CD4-positive, alpha-beta T cell (primary cell): ENCODE measurements at regions not wholly inside any gene's neighbourhood (a gene's known extent, or its start where the extent isn't known, plus 50 kb on each side); places are given as distances from the start of the nearest gene placed in this dataset.

Experiments
- ATAC-seq: fragments of 200-7000 bp; cut with Tn5 transposase; one replicate; pipeline ENCODE4 v1.10.0; 2022; ENCODE audit warnings: mild to moderate bottlenecking; ENCODE audit not compliant: poor library complexity
- CTCF ChIA-PET: fragments of 350-600 bp; sonication (Branson Sonifier 250); formaldehyde crosslinking; loops from one replicate; lab custom pipeline; 2021; ENCODE audit warnings: antibody characterized with exemption, inconsistent platforms; lab: Charles Lee
- POLR2A ChIA-PET: fragments of 350-600 bp; sonication (Branson Sonifier 250); formaldehyde crosslinking; loops from one replicate; lab custom pipeline; 2021; ENCODE audit warnings: antibody characterized with exemption, inconsistent platforms; lab: Charles Lee
- DNase-seq, 14 experiments: peaks; one replicate each; pipeline ENCODE4 v3.0.0-alpha.2; 2013 to 2020; ENCODE audit warnings: mixed read lengths in 2 of 14
- H3K27ac ChIP-seq, 2 donors: one replicate each; pipeline versions ENCODE4 v1.5.1 to v1.7.0; 2013; ENCODE audit warnings: low read length in 2 of 2, low read depth in 1 of 2, mild to moderate bottlenecking in 1 of 2
- H3K27me3 ChIP-seq, 2 experiments: 1 replicate in 1 of 2; 2 replicates in 1 of 2; pipeline versions ENCODE4 v1.6.1 to v1.7.0; 2013; ENCODE audit warnings: low read length in 2 of 2, control low read depth in 1 of 2, mild to moderate bottlenecking in 1 of 2, moderate library complexity in 1 of 2; ENCODE audit not compliant: insufficient read depth in 2 of 2, control insufficient read depth in 1 of 2
- H3K36me3 ChIP-seq: one replicate; pipeline ENCODE4 v1.6.1; 2013; ENCODE audit warnings: low read length, control low read depth; ENCODE audit not compliant: insufficient read depth
- H3K4me1 ChIP-seq: one replicate; pipeline ENCODE4 v1.6.1; 2013; ENCODE audit warnings: low read length, control low read depth; ENCODE audit not compliant: insufficient read depth
- H3K4me3 ChIP-seq: one replicate; pipeline ENCODE4 v1.5.1; 2013; ENCODE audit warnings: mild to moderate bottlenecking, low read length, moderate library complexity
- H3K9me3 ChIP-seq, 2 experiments: 1 replicate in 1 of 2; 2 replicates in 1 of 2; pipeline versions ENCODE4 v1.6.1 to v1.7.0; 2013; ENCODE audit warnings: low read length in 2 of 2, mild to moderate bottlenecking in 2 of 2, control low read depth in 1 of 2, moderate library complexity in 1 of 2; ENCODE audit not compliant: control insufficient read depth in 1 of 2, insufficient read depth in 1 of 2
- H3K27ac Mint-ChIP-seq: one replicate; pipeline ENCODE4 v1.8.0; 2020; ENCODE audit warnings: mixed read lengths
- H3K27me3 Mint-ChIP-seq: one replicate; pipeline ENCODE4 v1.8.0; 2021; ENCODE audit warnings: mixed read lengths
- H3K36me3 Mint-ChIP-seq: one replicate; pipeline ENCODE4 v1.8.0; 2021; ENCODE audit warnings: low read depth, mixed read lengths
- H3K4me1 Mint-ChIP-seq: one replicate; pipeline ENCODE4 v1.8.0; 2021; ENCODE audit warnings: low read depth, mixed read lengths
- H3K4me3 Mint-ChIP-seq: one replicate; pipeline ENCODE4 v1.8.0; 2020; ENCODE audit warnings: mild to moderate bottlenecking, mixed read lengths
- H3K9me3 Mint-ChIP-seq: one replicate; pipeline ENCODE4 v1.8.0; 2020; ENCODE audit warnings: mixed read lengths
- intact Hi-C, 2 experiments: fragments of 100-400 bp; cut with DNase I in 1 of 2; cut with micrococcal nuclease in 1 of 2; formaldehyde crosslinking; loops; one replicate each; pipeline versions ENCODE4 v1.15.1 to v1.9.0; 2023 to 2025; cut with DNase I, micrococcal nuclease
- TF ChIP-seq, protein P1 (sequence below): fragments of 200-600 bp; IDR thresholded peaks from one replicate; pipeline ENCODE4 v1.8.0; 2022; ENCODE audit warnings: antibody characterized with exemption, mild to moderate bottlenecking

- Mint-ChIP-seq H3K36me3 (no peaks in the 10 kb centered on the region), H3K27ac (no peak overlapping the region), H3K4me3 (no peak overlapping the region), H3K9me3 (peaks cover 13% of the 10 kb centered on the region), H3K4me1 (no peaks in the 10 kb centered on the region), H3K27me3 (no peaks in the 10 kb centered on the region)
- Histone ChIP-seq H3K9me3 (peaks cover 0 to 4% of the 10 kb centered on the region in 2 experiments), H3K4me3 (no peak overlapping the region), H3K27ac (no peak overlapping the region), H3K36me3 (no peaks in the 10 kb centered on the region), H3K27me3 (no peaks in the 10 kb centered on the region), H3K4me1 (no peaks in the 10 kb centered on the region)
- ATAC-seq (no peak), DNase-seq (no peak)
- CTCF ChIA-PET: no interaction called here
- POLR2A ChIA-PET: no interaction called here
- TF ChIP-seq, protein P1, sequence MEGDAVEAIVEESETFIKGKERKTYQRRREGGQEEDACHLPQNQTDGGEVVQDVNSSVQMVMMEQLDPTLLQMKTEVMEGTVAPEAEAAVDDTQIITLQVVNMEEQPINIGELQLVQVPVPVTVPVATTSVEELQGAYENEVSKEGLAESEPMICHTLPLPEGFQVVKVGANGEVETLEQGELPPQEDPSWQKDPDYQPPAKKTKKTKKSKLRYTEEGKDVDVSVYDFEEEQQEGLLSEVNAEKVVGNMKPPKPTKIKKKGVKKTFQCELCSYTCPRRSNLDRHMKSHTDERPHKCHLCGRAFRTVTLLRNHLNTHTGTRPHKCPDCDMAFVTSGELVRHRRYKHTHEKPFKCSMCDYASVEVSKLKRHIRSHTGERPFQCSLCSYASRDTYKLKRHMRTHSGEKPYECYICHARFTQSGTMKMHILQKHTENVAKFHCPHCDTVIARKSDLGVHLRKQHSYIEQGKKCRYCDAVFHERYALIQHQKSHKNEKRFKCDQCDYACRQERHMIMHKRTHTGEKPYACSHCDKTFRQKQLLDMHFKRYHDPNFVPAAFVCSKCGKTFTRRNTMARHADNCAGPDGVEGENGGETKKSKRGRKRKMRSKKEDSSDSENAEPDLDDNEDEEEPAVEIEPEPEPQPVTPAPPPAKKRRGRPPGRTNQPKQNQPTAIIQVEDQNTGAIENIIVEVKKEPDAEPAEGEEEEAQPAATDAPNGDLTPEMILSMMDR: no peak
- intact Hi-C loops: no loop called here
Observed at GRCh38 chr3:80391573-80391972, 623.8 kb upstream of the ROBO1 start.

DNA sequence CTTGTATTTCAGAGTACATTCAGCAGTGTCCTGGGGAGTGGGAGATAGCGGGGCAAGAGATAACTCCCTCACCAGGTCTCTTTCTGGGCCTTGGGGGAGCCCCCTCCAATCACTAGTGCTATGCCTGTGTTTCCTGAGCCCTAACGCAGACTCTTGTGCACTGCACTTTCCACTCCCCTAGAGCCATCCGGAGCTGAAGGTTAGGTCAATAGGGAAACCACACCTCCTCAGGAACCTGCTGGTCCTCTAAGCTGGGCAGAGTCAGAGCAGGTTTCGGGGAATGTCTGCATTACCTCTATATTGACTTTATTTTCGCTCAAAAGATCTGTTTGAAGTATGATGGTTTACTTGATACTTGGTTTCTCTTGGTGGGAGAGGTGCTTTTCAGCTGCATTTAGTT lies 617.0 kb upstream of the ROBO1 start:
- Histone ChIP-seq H3K4me3 (no peak overlapping the region), H3K27me3 (no peaks in the 10 kb centered on the region), H3K4me1 (no peaks in the 10 kb centered on the region), H3K9me3 (peaks cover 9 to 14% of the 10 kb centered on the region in 2 experiments), H3K36me3 (no peaks in the 10 kb centered on the region), H3K27ac (no peak overlapping the region)
- no peaks in the 10 kb centered on the region for H3K4me1 Mint-ChIP-seq
- H3K36me3 Mint-ChIP-seq: no peaks in the 10 kb centered on the region
- H3K4me3 Mint-ChIP-seq: no peak overlapping the region
- no peak overlapping the region for H3K27ac Mint-ChIP-seq
- no peak for ATAC-seq
- CTCF ChIA-PET: no interaction called here
- peaks cover 10% of the 10 kb centered on the region for H3K9me3 Mint-ChIP-seq
- H3K27me3 Mint-ChIP-seq: no peaks in the 10 kb centered on the region
- POLR2A ChIA-PET: no interaction called here
- intact Hi-C loops: no loop called here
- DNase-seq: no peak
- TF ChIP-seq, protein P1: no peak

- H3K4me3 Mint-ChIP-seq: no peak overlapping the region
- H3K27me3 Mint-ChIP-seq: no peaks in the 10 kb centered on the region
- no peaks in the 10 kb centered on the region for H3K4me1 ChIP-seq
- TF ChIP-seq, protein P1: no peak
- H3K27me3 ChIP-seq: no peaks in the 10 kb centered on the region
- H3K4me1 Mint-ChIP-seq: no peaks in the 10 kb centered on the region
- POLR2A ChIA-PET: no interaction called here
- H3K36me3 Mint-ChIP-seq: no peaks in the 10 kb centered on the region
- H3K27ac Mint-ChIP-seq: no peak overlapping the region
- H3K4me3 ChIP-seq: no peak overlapping the region
- CTCF ChIA-PET: no interaction called here
- no peaks in the 10 kb centered on the region for H3K36me3 ChIP-seq
- no peak for ATAC-seq
- peaks cover 7% of the 10 kb centered on the region for H3K9me3 Mint-ChIP-seq
- H3K27ac ChIP-seq: no peak overlapping the region
- DNase-seq: no peak
- intact Hi-C loops: no loop called here
- H3K9me3 ChIP-seq: peaks cover 0 to 8% of the 10 kb centered on the region in 2 experiments
Observed at GRCh38 chr3:80374423-80374822, 606.6 kb upstream of the ROBO1 start.
